Naive thymus-derived CD4-positive, alpha-beta T cell (primary cell): ENCODE measurements at regions not wholly inside any gene's neighbourhood (a gene's known extent, or its start where the extent isn't known, plus 50 kb on each side); places are given as distances from the start of the nearest gene placed in this dataset.

ENCODE experiments used
- ATAC-seq: fragments of 150-1000 bp; cut with Tn5 transposase; 2 replicates; pipeline ENCODE4 v1.10.0; 2021; ENCODE audit warnings: mild to moderate bottlenecking, moderate library complexity
- CTCF ChIA-PET: fragments of 350-600 bp; sonication (Branson Sonifier 250); formaldehyde crosslinking; loops from one replicate; lab custom pipeline; 2021; ENCODE audit warnings: antibody characterized with exemption; lab: Charles Lee
- POLR2A ChIA-PET: fragments of 350-600 bp; sonication (Branson Sonifier 250); formaldehyde crosslinking; loops from one replicate; lab custom pipeline; 2021; ENCODE audit warnings: antibody characterized with exemption, inconsistent platforms; lab: Charles Lee
- DNase-seq, 9 donors: peaks; one replicate each; pipeline versions ENCODE4 v3.0.0 to v3.0.0-alpha.2; 2020 to 2022; ENCODE audit warnings: mixed read lengths in 1 of 9
- H3K27ac ChIP-seq: one replicate; pipeline ENCODE4 v1.7.0; 2013; ENCODE audit warnings: mild to moderate bottlenecking, low read depth, low read length, moderate library complexity
- H3K27me3 ChIP-seq, 2 donors: one replicate each; pipeline ENCODE4 v1.7.0; 2013; ENCODE audit warnings: low read length in 2 of 2, mild to moderate bottlenecking in 2 of 2, moderate library complexity in 2 of 2; ENCODE audit not compliant: control insufficient read depth in 2 of 2, insufficient read depth in 2 of 2
- H3K36me3 ChIP-seq, 3 experiments: 1 replicate in 2 of 3; 2 replicates in 1 of 3; pipeline ENCODE4 v1.7.0; 2013; ENCODE audit warnings: low read length in 3 of 3, mild to moderate bottlenecking in 3 of 3, moderate library complexity in 1 of 3; ENCODE audit not compliant: insufficient read depth in 3 of 3, control insufficient read depth in 2 of 3
- H3K4me1 ChIP-seq, 2 donors: one replicate each; pipeline ENCODE4 v1.7.0; 2013; ENCODE audit warnings: low read length in 2 of 2, mild to moderate bottlenecking in 2 of 2, moderate library complexity in 1 of 2; ENCODE audit not compliant: control insufficient read depth in 2 of 2, insufficient read depth in 2 of 2
- H3K4me3 ChIP-seq: 2 replicates; pipeline ENCODE4 v1.7.0; 2013; ENCODE audit warnings: mild to moderate bottlenecking, low read length
- H3K9me3 ChIP-seq, 3 experiments: 1 replicate in 2 of 3; 2 replicates in 1 of 3; pipeline ENCODE4 v1.7.0; 2013; ENCODE audit warnings: low read length in 3 of 3; ENCODE audit not compliant: control insufficient read depth in 2 of 3
- H3K27ac Mint-ChIP-seq, 9 donors: one replicate each; pipeline ENCODE4 v1.8.0; 2020 to 2022; ENCODE audit warnings: mixed read lengths in 9 of 9, mild to moderate bottlenecking in 8 of 9, moderate library complexity in 5 of 9, inconsistent platforms in 2 of 9
- H3K27me3 Mint-ChIP-seq, 5 donors: one replicate each; pipeline ENCODE4 v1.8.0; 2021 to 2022; ENCODE audit warnings: mixed read lengths in 5 of 5, mild to moderate bottlenecking in 1 of 5
- H3K36me3 Mint-ChIP-seq, 5 donors: one replicate each; pipeline ENCODE4 v1.8.0; 2020 to 2022; ENCODE audit warnings: mixed read lengths in 5 of 5, mild to moderate bottlenecking in 3 of 5, inconsistent platforms in 1 of 5
- H3K4me1 Mint-ChIP-seq, 7 donors: one replicate each; pipeline ENCODE4 v1.8.0; 2020 to 2022; ENCODE audit warnings: mixed read lengths in 7 of 7, mild to moderate bottlenecking in 3 of 7, inconsistent platforms in 1 of 7
- H3K4me3 Mint-ChIP-seq, 10 donors: one replicate each; pipeline ENCODE4 v1.8.0; 2020 to 2022; ENCODE audit warnings: mild to moderate bottlenecking in 10 of 10, mixed read lengths in 10 of 10, moderate library complexity in 6 of 10, inconsistent platforms in 2 of 10
- H3K9me3 Mint-ChIP-seq, 11 donors: one replicate each; pipeline ENCODE4 v1.8.0; 2020 to 2022; ENCODE audit warnings: mixed read lengths in 11 of 11, mild to moderate bottlenecking in 4 of 11, inconsistent platforms in 1 of 11, moderate library complexity in 1 of 11
- intact Hi-C, 2 donors: fragments of 100-400 bp; cut with micrococcal nuclease; formaldehyde crosslinking; loops; one replicate each; pipeline ENCODE4 v1.15.1; 2023

- no peak overlapping the region for H3K4me3 ChIP-seq
- ChIA-PET CTCF (no interaction called here), POLR2A (no interaction called here)
- Mint-ChIP-seq H3K4me1 (peaks cover 0 to 2% (median 0%) of the 10 kb centered on the region in 7 donors), H3K4me3 (no peak overlapping the region), H3K27ac (no peak overlapping the region), H3K9me3 (peaks cover 0 to 11% (median 2%) of the 10 kb centered on the region in 11 donors), H3K36me3 (no peaks in the 10 kb centered on the region), H3K27me3 (no peaks in the 10 kb centered on the region)
- no peaks in the 10 kb centered on the region for H3K27me3 ChIP-seq
- H3K36me3 ChIP-seq = no peaks in the 10 kb centered on the region
- H3K27ac ChIP-seq = no peak overlapping the region
- ATAC-seq (no peak), DNase-seq (no peak)
- H3K4me1 ChIP-seq = no peaks in the 10 kb centered on the region
- intact Hi-C loops = no loop called here
- no peaks in the 10 kb centered on the region for H3K9me3 ChIP-seq
Observed at GRCh38 chr4:179976777-179977176, 2266.4 kb upstream of the TENM3 start.

- CTCF ChIA-PET = no interaction called here
- POLR2A ChIA-PET = no interaction called here
- H3K27me3 ChIP-seq = no peaks in the 10 kb centered on the region
- Mint-ChIP-seq H3K27me3 (no peaks in the 10 kb centered on the region), H3K9me3 (peaks cover 0 to 11% (median 2%) of the 10 kb centered on the region in 11 donors), H3K36me3 (no peaks in the 10 kb centered on the region), H3K4me1 (peaks cover 0 to 2% (median 0%) of the 10 kb centered on the region in 7 donors), H3K4me3 (no peak overlapping the region), H3K27ac (no peak overlapping the region)
- intact Hi-C loops = no loop called here
- no peaks in the 10 kb centered on the region for H3K4me1 ChIP-seq
- H3K27ac ChIP-seq = no peak overlapping the region
- DNase-seq = no peak
- no peak for ATAC-seq
- H3K36me3 ChIP-seq = no peaks in the 10 kb centered on the region
- H3K4me3 ChIP-seq = no peak overlapping the region
- no peaks in the 10 kb centered on the region for H3K9me3 ChIP-seq
Observed at GRCh38 chr4:179977378-179977777, 2265.8 kb upstream of the TENM3 start.

GRCh38 chr4:179981161-179981560 is 2262.0 kb upstream of the TENM3 start:
- CTCF ChIA-PET = no interaction called here

GRCh38 chr4:179989975-179990374 is 2253.2 kb upstream of the TENM3 start:
- Mint-ChIP-seq H3K4me3 (no peak overlapping the region), H3K27me3 (no peaks in the 10 kb centered on the region), H3K4me1 (no peaks in the 10 kb centered on the region), H3K9me3 (peaks cover 2 to 15% (median 6%) of the 10 kb centered on the region in 11 donors), H3K27ac (no peak overlapping the region), H3K36me3 (no peaks in the 10 kb centered on the region)
- Histone ChIP-seq H3K27me3 (no peaks in the 10 kb centered on the region), H3K4me1 (no peaks in the 10 kb centered on the region), H3K27ac (no peak overlapping the region), H3K4me3 (no peak overlapping the region), H3K9me3 (no peaks in the 10 kb centered on the region), H3K36me3 (no peaks in the 10 kb centered on the region)
- ChIA-PET CTCF (no interaction called here), POLR2A (no interaction called here)
- intact Hi-C loops = no loop called here
- DNase-seq = no peak
- no peak for ATAC-seq

More at GRCh38 chr4:179981161-179981560, 2262.0 kb upstream of the TENM3 start:
- Mint-ChIP-seq H3K36me3 (no peaks in the 10 kb centered on the region), H3K9me3 (peaks cover 0 to 6% (median 0%) of the 10 kb centered on the region in 11 donors), H3K27ac (no peak overlapping the region), H3K27me3 (no peaks in the 10 kb centered on the region), H3K4me3 (no peak overlapping the region), H3K4me1 (peaks cover 0 to 2% (median 0%) of the 10 kb centered on the region in 7 donors)
- no peaks in the 10 kb centered on the region for H3K27me3 ChIP-seq
- no peak overlapping the region for H3K27ac ChIP-seq
- no peaks in the 10 kb centered on the region for H3K9me3 ChIP-seq
- POLR2A ChIA-PET = no interaction called here
- ATAC-seq = no peak
- no peak overlapping the region for H3K4me3 ChIP-seq
- H3K4me1 ChIP-seq = no peaks in the 10 kb centered on the region
- H3K36me3 ChIP-seq = no peaks in the 10 kb centered on the region
- intact Hi-C loops = no loop called here
- DNase-seq = no peak

- H3K4me1 Mint-ChIP-seq = no peaks in the 10 kb centered on the region
Observed at GRCh38 chr4:180009316-180009715, 2233.9 kb upstream of the TENM3 start.

GRCh38 chr4:180028682-180029081 is 2214.5 kb upstream of the TENM3 start:
- ATAC-seq = no peak
- intact Hi-C loops = no loop called here
- Mint-ChIP-seq H3K4me3 (no peak overlapping the region), H3K9me3 (peaks cover 0 to 12% (median 0%) of the 10 kb centered on the region in 11 donors), H3K27ac (no peak overlapping the region), H3K27me3 (no peaks in the 10 kb centered on the region), H3K36me3 (no peaks in the 10 kb centered on the region), H3K4me1 (no peaks in the 10 kb centered on the region)
- Histone ChIP-seq H3K9me3 (no peaks in the 10 kb centered on the region), H3K27ac (no peak overlapping the region), H3K27me3 (no peaks in the 10 kb centered on the region), H3K36me3 (no peaks in the 10 kb centered on the region), H3K4me1 (no peaks in the 10 kb centered on the region), H3K4me3 (no peak overlapping the region)
- ChIA-PET POLR2A (no interaction called here), CTCF (no interaction called here)
- no peak for DNase-seq

More at GRCh38 chr4:180009316-180009715, 2233.9 kb upstream of the TENM3 start:
- no peaks in the 10 kb centered on the region for H3K4me1 ChIP-seq
- Mint-ChIP-seq H3K36me3 (no peaks in the 10 kb centered on the region), H3K4me3 (no peak overlapping the region), H3K27me3 (no peaks in the 10 kb centered on the region), H3K9me3 (peaks cover 0 to 11% (median 0%) of the 10 kb centered on the region in 11 donors), H3K27ac (no peak overlapping the region)
- H3K4me3 ChIP-seq = no peak overlapping the region
- DNase-seq (no peak), ATAC-seq (no peak)
- H3K36me3 ChIP-seq = no peaks in the 10 kb centered on the region
- H3K27me3 ChIP-seq = no peaks in the 10 kb centered on the region
- intact Hi-C loops = no loop called here
- H3K27ac ChIP-seq = no peak overlapping the region
- ChIA-PET POLR2A (no interaction called here), CTCF (no interaction called here)
- no peaks in the 10 kb centered on the region for H3K9me3 ChIP-seq

GRCh38 chr4:180031330-180031729 is 2211.9 kb upstream of the TENM3 start:
- Histone ChIP-seq H3K4me3 (no peak overlapping the region), H3K27me3 (no peaks in the 10 kb centered on the region), H3K4me1 (no peaks in the 10 kb centered on the region), H3K27ac (no peak overlapping the region), H3K36me3 (no peaks in the 10 kb centered on the region), H3K9me3 (no peaks in the 10 kb centered on the region)
- Mint-ChIP-seq H3K4me1 (no peaks in the 10 kb centered on the region), H3K9me3 (peaks cover 0 to 17% (median 0%) of the 10 kb centered on the region in 11 donors), H3K4me3 (no peak overlapping the region), H3K27ac (no peak overlapping the region), H3K36me3 (no peaks in the 10 kb centered on the region), H3K27me3 (no peaks in the 10 kb centered on the region)
- CTCF ChIA-PET = no interaction called here
- intact Hi-C loops = no loop called here
- POLR2A ChIA-PET = no interaction called here
- ATAC-seq = no peak
- DNase-seq = no peak
